ENCODE measurements at regions not wholly inside any gene's neighbourhood (a gene's known extent, or its start where the extent isn't known, plus 50 kb on each side); places are given as distances from the start of the nearest gene placed in this dataset.

GRCh38 chr10:128543151-128543550, 416.9 kb upstream of the MKI67 start:
- Histone ChIP-seq H3K4me2 (ENCODE audit: low read length) (no peak overlapping the region), H3K27ac (ENCODE audit: low read depth, low read length) (no peak overlapping the region), H3K36me3 (ENCODE audit: control insufficient read depth, low read length) (no peaks in the 10 kb centered on the region), H3K27me3 (ENCODE audit: control insufficient read depth, low read length) (peaks cover 6% of the 10 kb centered on the region), H3K4me3 (ENCODE audit: low read length) (no peak overlapping the region), H3K4me1 (ENCODE audit: control insufficient read depth, low read length) (no peaks in the 10 kb centered on the region), H3K9me2 (replicated peaks; ENCODE audit: control insufficient read depth, low read length) (no peaks in the 10 kb centered on the region), H4K20me1 (ENCODE audit: control insufficient read depth, insufficient read depth, low read depth, low read length) (no peaks in the 10 kb centered on the region), H3K79me2 (ENCODE audit: control insufficient read depth, low read length) (no peaks in the 10 kb centered on the region), H3K9me3 (ENCODE audit: control insufficient read depth, insufficient read depth, low read length) (no peaks in the 10 kb centered on the region), H3F3A (ENCODE audit: control insufficient read depth, insufficient read depth) (no peaks in the 10 kb centered on the region)
- TF ChIP-seq EZH2phosphoT487 (IDR thresholded peaks at IDR 0.05; ENCODE audit: borderline replicate concordance, low read length) (no peak), CTCF (IDR thresholded peaks at IDR 0.05; ENCODE audit: low read depth, low read length, poor library complexity, severe bottlenecking) (no peak)

GRCh38 chr10:128545216-128545615, 419.0 kb upstream of the MKI67 start:
- Histone ChIP-seq H3K79me2 (ENCODE audit: control insufficient read depth, low read length) (no peaks in the 10 kb centered on the region), H3K9me3 (ENCODE audit: control insufficient read depth, insufficient read depth, low read length) (no peaks in the 10 kb centered on the region), H3F3A (ENCODE audit: control insufficient read depth, insufficient read depth) (no peaks in the 10 kb centered on the region), H3K27ac (ENCODE audit: low read depth, low read length) (no peak overlapping the region), H4K20me1 (ENCODE audit: control insufficient read depth, insufficient read depth, low read depth, low read length) (no peaks in the 10 kb centered on the region), H3K36me3 (ENCODE audit: control insufficient read depth, low read length) (no peaks in the 10 kb centered on the region), H3K4me3 (ENCODE audit: low read length) (no peak overlapping the region), H3K4me1 (ENCODE audit: control insufficient read depth, low read length) (no peaks in the 10 kb centered on the region), H3K4me2 (ENCODE audit: low read length) (no peak overlapping the region), H3K27me3 (ENCODE audit: control insufficient read depth, low read length) (no peaks in the 10 kb centered on the region), H3K9me2 (replicated peaks; ENCODE audit: control insufficient read depth, low read length) (no peaks in the 10 kb centered on the region)
- no peak for TF ChIP-seq EZH2phosphoT487 (IDR thresholded peaks at IDR 0.05; ENCODE audit: borderline replicate concordance, low read length)
- no peak for TF ChIP-seq CTCF (IDR thresholded peaks at IDR 0.05; ENCODE audit: low read depth, low read length, poor library complexity, severe bottlenecking)

GRCh38 chr10:128546651-128547165, 420.5 kb upstream of the MKI67 start:
- no peaks in the 10 kb centered on the region for H3K36me3 ChIP-seq (ENCODE audit: control insufficient read depth, low read length)
- H3K9me2 ChIP-seq (replicated peaks; ENCODE audit: control insufficient read depth, low read length), result no peaks in the 10 kb centered on the region
- H3K27ac ChIP-seq (ENCODE audit: low read depth, low read length), result no peak overlapping the region
- H3K79me2 ChIP-seq (ENCODE audit: control insufficient read depth, low read length), result no peaks in the 10 kb centered on the region
- no peak overlapping the region for H3K4me2 ChIP-seq (ENCODE audit: low read length)
- H3F3A ChIP-seq (ENCODE audit: control insufficient read depth, insufficient read depth), result no peaks in the 10 kb centered on the region
- H3K4me3 ChIP-seq (ENCODE audit: low read length), result no peak overlapping the region
- no peaks in the 10 kb centered on the region for H3K9me3 ChIP-seq (ENCODE audit: control insufficient read depth, insufficient read depth, low read length)
- no peaks in the 10 kb centered on the region for H3K4me1 ChIP-seq (ENCODE audit: control insufficient read depth, low read length)
- no peaks in the 10 kb centered on the region for H3K27me3 ChIP-seq (ENCODE audit: control insufficient read depth, low read length)
- H4K20me1 ChIP-seq (ENCODE audit: control insufficient read depth, insufficient read depth, low read depth, low read length), result no peaks in the 10 kb centered on the region
- no peak for TF ChIP-seq EZH2phosphoT487 (IDR thresholded peaks at IDR 0.05; ENCODE audit: borderline replicate concordance, low read length)
- no peak for TF ChIP-seq CTCF (IDR thresholded peaks at IDR 0.05; ENCODE audit: low read depth, low read length, poor library complexity, severe bottlenecking)

Data from DOHH2 (cell line).